HCT116 (cell line): ENCODE measurements at regions not wholly inside any gene's neighbourhood (a gene's known extent, or its start where the extent isn't known, plus 50 kb on each side); places are given as distances from the start of the nearest gene placed in this dataset.

ENCODE experiments used
- ATAC-seq: fragments of 200-7000 bp; cut with Tn5 transposase; 2 replicates; pipeline ENCODE4 v1.9.1; 2020; ENCODE audit warnings: mild to moderate bottlenecking, moderate library complexity
- BruUV-seq: library from RNA; stranded (reverse); fragments of 400-500 nt; replicated peaks from 2 replicates; lab custom pipeline; 2021; lab: Mats Ljungman, UMichigan
- CTCF ChIA-PET: fragments of 300-600 bp; sonication (Branson Sonifier 250); formaldehyde crosslinking; loops from one replicate; lab custom pipeline; 2021; ENCODE audit warnings: antibody characterized with exemption; lab: Charles Lee
- POLR2A ChIA-PET: fragments of 300-600, 350-600 bp; sonication (Branson Sonifier 250); formaldehyde crosslinking; loops from one replicate; lab custom pipeline; 2021; ENCODE audit warnings: antibody characterized with exemption; lab: Charles Lee
- RAD21 ChIA-PET, 2 experiments: fragments of 300-600 bp; sonication (Branson Sonifier 250); formaldehyde crosslinking; loops; one replicate each; lab custom pipeline; 2023; ENCODE audit warnings: low total read pairs in 2 of 2; ENCODE audit not compliant: uncharacterized antibody in 2 of 2, unreplicated experiment in 2 of 2, low non-redundant PET in 1 of 2; lab: Charles Lee
- DNase-seq: peaks from one replicate; pipeline ENCODE4 v3.0.0-alpha.2; 2010; ENCODE audit warnings: low read depth, low spot score
- H2AFZ ChIP-seq: fragments of 200-600 bp; shearing (Covaris generic), sonication (generic); 2 replicates; pipeline ENCODE4 v1.6.1; 2017; ENCODE audit warnings: low read depth, mixed run types, mixed read lengths, antibody characterized with exemption, low read length; ENCODE audit not compliant: poor library complexity, severe bottlenecking
- H3K27ac ChIP-seq: 2 replicates; pipeline ENCODE4 v1.5.1; 2012; ENCODE audit warnings: low read depth, low read length
- H3K27me3 ChIP-seq: fragments of 200-600 bp; sonication (generic); 2 replicates; pipeline ENCODE4 v1.6.1; 2016; ENCODE audit warnings: mixed run types, low read length, mixed read lengths; ENCODE audit not compliant: insufficient read depth
- H3K36me3 ChIP-seq, 2 experiments: fragments of 200-500 bp in 1 of 2; fragments of 200-600 bp in 1 of 2; sonication (Bioruptor generic) in 1 of 2; sonication (generic) in 1 of 2; 2 replicates each; pipeline versions ENCODE4 v1.5.1 to v1.6.1; 2014 to 2016; ENCODE audit warnings: low read length in 2 of 2, inconsistent platforms in 1 of 2, mixed read lengths in 1 of 2, mixed run types in 1 of 2; ENCODE audit not compliant: insufficient read depth in 2 of 2, control insufficient read depth in 1 of 2
- H3K4me1 ChIP-seq, 2 experiments: fragments of 200-600 bp in 1 of 2; sonication (generic) in 1 of 2; 2 replicates each; pipeline versions ENCODE4 v1.5.1 to v1.6.1; 2012 to 2017; ENCODE audit warnings: low read length in 2 of 2, inconsistent platforms in 1 of 2, mild to moderate bottlenecking in 1 of 2, mixed read lengths in 1 of 2, mixed run types in 1 of 2, moderate library complexity in 1 of 2; ENCODE audit not compliant: insufficient read depth in 2 of 2, control insufficient read depth in 1 of 2
- H3K4me2 ChIP-seq: fragments of 200-600 bp; sonication (generic); 2 replicates; pipeline ENCODE4 v1.6.1; 2017; ENCODE audit warnings: mixed run types, low read length, mixed read lengths
- H3K4me3 ChIP-seq, 2 experiments: fragments of 200-600 bp in 1 of 2; sonication (generic) in 1 of 2; replicated peaks in 1 of 2; 2 replicates each; pipeline ENCODE4 v1.5.1; 2011 to 2016; ENCODE audit warnings: low read length in 2 of 2, control low read depth in 1 of 2, low read depth in 1 of 2, mild to moderate bottlenecking in 1 of 2, mixed read lengths in 1 of 2, mixed run types in 1 of 2
- H3K79me2 ChIP-seq: fragments of 200-600 bp; sonication (generic); 2 replicates; pipeline ENCODE4 v1.6.1; 2017; ENCODE audit warnings: mild to moderate bottlenecking, mixed run types, low read length, moderate library complexity, mixed read lengths; ENCODE audit not compliant: insufficient read depth
- H3K9ac ChIP-seq: fragments of 200-600 bp; sonication (generic); 2 replicates; pipeline ENCODE4 v1.6.1; 2016; ENCODE audit warnings: low read length, mixed read lengths
- H3K9me2 ChIP-seq: fragments of 200-600 bp; sonication (generic), shearing (Covaris generic); 2 replicates; pipeline ENCODE4 v1.6.1; 2017; ENCODE audit warnings: mixed run types, mild to moderate bottlenecking, moderate library complexity; ENCODE audit not compliant: insufficient read depth
- H3K9me3 ChIP-seq, 2 experiments: fragments of 200-500 bp in 1 of 2; fragments of 200-600 bp in 1 of 2; sonication (Bioruptor generic) in 1 of 2; sonication (generic) in 1 of 2; 2 replicates each; pipeline ENCODE4 v1.6.1; 2014 to 2017; ENCODE audit warnings: low read length in 2 of 2, mixed read lengths in 2 of 2, inconsistent platforms in 1 of 2, low read depth in 1 of 2, mild to moderate bottlenecking in 1 of 2, mixed run types in 1 of 2, moderate library complexity in 1 of 2; ENCODE audit not compliant: control insufficient read depth in 1 of 2, insufficient read depth in 1 of 2
- H4K20me1 ChIP-seq: fragments of 200-600 bp; sonication (generic), shearing (Covaris generic); 2 replicates; pipeline ENCODE4 v1.6.1; 2017; ENCODE audit warnings: mixed run types, mild to moderate bottlenecking, moderate library complexity; ENCODE audit not compliant: insufficient read depth
- ATF3 ChIP-seq: IDR thresholded peaks from 2 replicates; pipeline ENCODE4 v1.6.1; 2012
- CBX3 ChIP-seq: IDR thresholded peaks from 2 replicates; pipeline ENCODE4 v1.6.1; 2012; ENCODE audit warnings: low read depth
- CEBPB ChIP-seq: IDR thresholded peaks from 2 replicates; pipeline ENCODE4 v1.6.1; 2012; ENCODE audit warnings: low read depth
- EGR1 ChIP-seq: IDR thresholded peaks from 2 replicates; pipeline ENCODE4 v1.6.1; 2012; ENCODE audit warnings: low read depth
- ELF1 ChIP-seq: IDR thresholded peaks from 2 replicates; pipeline ENCODE4 v1.6.1; 2012; ENCODE audit warnings: low read depth, borderline replicate concordance
- EZH2 ChIP-seq: fragments of 200-600 bp; sonication (generic); IDR thresholded peaks from 2 replicates; pipeline ENCODE4 v1.6.1; 2017; ENCODE audit warnings: antibody characterized with exemption, mixed run types
- EZH2phosphoT487 ChIP-seq: fragments of 200-600 bp; IDR thresholded peaks from 2 replicates; pipeline ENCODE4 v1.6.1; 2018; ENCODE audit warnings: antibody characterized with exemption, borderline replicate concordance
- FOSL1 ChIP-seq: IDR thresholded peaks from 2 replicates; pipeline ENCODE4 v1.6.1; 2012; ENCODE audit warnings: low read depth
- JUND ChIP-seq: IDR thresholded peaks from 2 replicates; pipeline ENCODE4 v1.6.1; 2012
- POLR2AphosphoS5 ChIP-seq: IDR thresholded peaks from 2 replicates; pipeline ENCODE4 v1.6.1; 2011; ENCODE audit warnings: mild to moderate bottlenecking, low read depth, low read length, moderate library complexity
- RAD21 ChIP-seq: IDR thresholded peaks from 2 replicates; pipeline ENCODE4 v1.6.1; 2012; ENCODE audit warnings: low read depth, mild to moderate bottlenecking
- REST ChIP-seq: IDR thresholded peaks from 2 replicates; pipeline ENCODE4 v1.6.1; 2012; ENCODE audit warnings: low read depth
- TCF7L2 ChIP-seq: IDR thresholded peaks from 2 replicates; pipeline ENCODE4 v1.7.0; 2011; ENCODE audit warnings: borderline replicate concordance, inconsistent platforms; ENCODE audit not compliant: insufficient read depth, insufficient read length; ENCODE audit errors: extremely low read depth
- YY1 ChIP-seq: IDR thresholded peaks from 2 replicates; pipeline ENCODE4 v1.6.1; 2011; ENCODE audit warnings: low read length, low read depth, moderate library complexity, mild to moderate bottlenecking; ENCODE audit not compliant: insufficient replicate concordance; ENCODE audit errors: extremely low read depth
- ZFX ChIP-seq: fragments of 450-650 bp; IDR thresholded peaks from 2 replicates; pipeline ENCODE4 v1.6.1; 2017
- ZNF274 ChIP-seq: fragments of 200-500 bp; sonication (Bioruptor generic); IDR thresholded peaks from 2 replicates; pipeline ENCODE4 v1.6.1; 2014; ENCODE audit warnings: mild to moderate bottlenecking, low read depth, low read length, inconsistent platforms
- intact Hi-C: fragments of 100-400 bp; cut with micrococcal nuclease; formaldehyde crosslinking; loops from 2 replicates; pipeline ENCODE4 v1.10.0; 2022
- TF ChIP-seq, protein P1 (sequence below): IDR thresholded peaks from 2 replicates; pipeline ENCODE4 v1.6.1; 2011; ENCODE audit warnings: mild to moderate bottlenecking, low read length, moderate library complexity; ENCODE audit not compliant: insufficient replicate concordance; ENCODE audit errors: extremely low read depth

DNA sequence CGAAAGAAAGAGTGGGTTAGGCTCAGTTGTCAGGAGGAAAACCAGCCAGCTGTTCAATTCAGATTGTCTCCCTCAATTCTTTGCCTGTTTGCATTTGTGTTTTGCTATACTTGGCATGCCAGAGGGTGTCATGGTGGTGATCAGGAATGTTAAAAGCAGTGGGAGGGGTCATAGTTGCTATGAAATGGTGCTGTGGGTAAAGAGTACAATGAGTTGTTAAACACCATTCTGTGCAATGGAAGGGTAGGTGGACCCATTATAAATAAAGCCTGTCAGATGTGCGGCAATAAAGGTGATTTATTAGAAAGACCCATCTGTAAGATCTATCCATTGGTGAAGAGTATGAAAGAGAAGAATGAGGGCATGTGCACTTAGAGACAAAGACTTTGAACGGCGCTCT, 82.2 kb downstream of the MRPL32 start:
- Histone ChIP-seq H4K20me1 (no peaks in the 10 kb centered on the region), H3K9me2 (no peaks in the 10 kb centered on the region), H3K36me3 (no peaks in the 10 kb centered on the region), H3K9ac (no peak overlapping the region), H2AFZ (no peak overlapping the region), H3K4me2 (no peak overlapping the region), H3K4me1 (peaks cover 0 to 8% of the 10 kb centered on the region in 2 experiments; a peak in 2 of 4 replicates), H3K4me3 (no peak overlapping the region), H3K27me3 (no peaks in the 10 kb centered on the region), H3K27ac (no peak overlapping the region), H3K79me2 (no peaks in the 10 kb centered on the region), H3K9me3 (no peaks in the 10 kb centered on the region)
- ChIA-PET POLR2A (no interaction called here), RAD21 (no interaction called here), CTCF (no interaction called here)
- no peak for TF ChIP-seq POLR2AphosphoS5
- no peak for TF ChIP-seq FOSL1
- no peak for TF ChIP-seq EZH2
- TF ChIP-seq JUND: no peak
- no peak for TF ChIP-seq TCF7L2
- TF ChIP-seq ZNF274: no peak
- no peak for TF ChIP-seq ATF3
- no peak for TF ChIP-seq ZFX
- no peak for TF ChIP-seq EZH2phosphoT487
- no peak for TF ChIP-seq ELF1
- TF ChIP-seq CBX3: no peak
- TF ChIP-seq YY1: no peak
- no peak for TF ChIP-seq CEBPB
- BruUV-seq: no TSS peak
- no peak for ATAC-seq
- no peak for DNase-seq
- intact Hi-C loops: no loop called here

GRCh38 chr7:43015301-43015700, 83.1 kb downstream of the MRPL32 start:
- DNase-seq: no peak
- Histone ChIP-seq H3K4me2 (no peak overlapping the region), H3K4me1 (peaks cover 0 to 8% of the 10 kb centered on the region in 2 experiments; a peak in 2 of 4 replicates), H3K36me3 (no peaks in the 10 kb centered on the region), H3K9me3 (no peaks in the 10 kb centered on the region), H3K4me3 (no peak overlapping the region), H4K20me1 (no peaks in the 10 kb centered on the region), H3K79me2 (no peaks in the 10 kb centered on the region), H3K27me3 (no peaks in the 10 kb centered on the region), H3K9me2 (no peaks in the 10 kb centered on the region), H3K9ac (no peak overlapping the region), H2AFZ (no peak overlapping the region), H3K27ac (no peak overlapping the region)
- no peak for ATAC-seq
- POLR2A ChIA-PET: no interaction called here
- RAD21 ChIA-PET: no interaction called here
- intact Hi-C loops: no loop called here
- no TSS peak for BruUV-seq
- CTCF ChIA-PET: no interaction called here
- no peak for TF ChIP-seq CBX3
- TF ChIP-seq ZFX: no peak
- no peak for TF ChIP-seq YY1
- no peak for TF ChIP-seq EGR1
- TF ChIP-seq RAD21: no peak
- TF ChIP-seq REST: no peak
- TF ChIP-seq ZNF274: no peak
- no peak for TF ChIP-seq FOSL1
- TF ChIP-seq, protein P1, sequence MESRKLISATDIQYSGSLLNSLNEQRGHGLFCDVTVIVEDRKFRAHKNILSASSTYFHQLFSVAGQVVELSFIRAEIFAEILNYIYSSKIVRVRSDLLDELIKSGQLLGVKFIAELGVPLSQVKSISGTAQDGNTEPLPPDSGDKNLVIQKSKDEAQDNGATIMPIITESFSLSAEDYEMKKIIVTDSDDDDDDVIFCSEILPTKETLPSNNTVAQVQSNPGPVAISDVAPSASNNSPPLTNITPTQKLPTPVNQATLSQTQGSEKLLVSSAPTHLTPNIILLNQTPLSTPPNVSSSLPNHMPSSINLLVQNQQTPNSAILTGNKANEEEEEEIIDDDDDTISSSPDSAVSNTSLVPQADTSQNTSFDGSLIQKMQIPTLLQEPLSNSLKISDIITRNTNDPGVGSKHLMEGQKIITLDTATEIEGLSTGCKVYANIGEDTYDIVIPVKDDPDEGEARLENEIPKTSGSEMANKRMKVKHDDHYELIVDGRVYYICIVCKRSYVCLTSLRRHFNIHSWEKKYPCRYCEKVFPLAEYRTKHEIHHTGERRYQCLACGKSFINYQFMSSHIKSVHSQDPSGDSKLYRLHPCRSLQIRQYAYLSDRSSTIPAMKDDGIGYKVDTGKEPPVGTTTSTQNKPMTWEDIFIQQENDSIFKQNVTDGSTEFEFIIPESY: no peak
- no peak for TF ChIP-seq ELF1
- TF ChIP-seq EZH2: no peak
